22Rv1 (cell line): ENCODE measurements at regions not wholly inside any gene's neighbourhood (a gene's known extent, or its start where the extent isn't known, plus 50 kb on each side); places are given as distances from the start of the nearest gene placed in this dataset.

Experiments used
- H3K27ac ChIP-seq: fragments of 450-650 bp; 2 replicates; pipeline ENCODE4 v1.5.1; 2017
- CTCF ChIP-seq: fragments of 450-650 bp; IDR thresholded peaks from 2 replicates; pipeline ENCODE4 v1.5.1; 2017; ENCODE audit warnings: mild to moderate bottlenecking
- ZFX ChIP-seq: fragments of 450-650 bp; IDR thresholded peaks from 2 replicates; pipeline ENCODE4 v1.6.1; 2017; ENCODE audit warnings: antibody characterized with exemption, borderline replicate concordance

- TF ChIP-seq ZFX = no peak
- TF ChIP-seq CTCF = no peak
- no peak overlapping the region for H3K27ac ChIP-seq
These were observed 210.8 kb upstream of the POU3F1 start for GRCh38 chr1:38257374-38257773.

- TF ChIP-seq ZFX (no peak), CTCF (no peak)
- H3K27ac ChIP-seq = no peak overlapping the region
These were observed 209.5 kb upstream of the POU3F1 start for GRCh38 chr1:38256072-38256471.

GRCh38 chr1:38253314-38253713 lies 206.7 kb upstream of the POU3F1 start:
- TF ChIP-seq ZFX = no peak
- no peak for TF ChIP-seq CTCF
- H3K27ac ChIP-seq = no peak overlapping the region

- no peak overlapping the region for H3K27ac ChIP-seq
- TF ChIP-seq CTCF = no peak
- no peak for TF ChIP-seq ZFX
These were observed 203.8 kb upstream of the POU3F1 start for GRCh38 chr1:38250356-38250755.

- TF ChIP-seq ZFX (no peak), CTCF (no peak)
- no peak overlapping the region for H3K27ac ChIP-seq
These were observed 202.4 kb upstream of the POU3F1 start for GRCh38 chr1:38249001-38249400.

- TF ChIP-seq CTCF (no peak), ZFX (no peak)
- no peak overlapping the region for H3K27ac ChIP-seq
These were observed 200.7 kb upstream of the POU3F1 start for GRCh38 chr1:38246955-38247952.

GRCh38 chr1:38244218-38244845 lies 197.7 kb upstream of the POU3F1 start:
- H3K27ac ChIP-seq = no peak overlapping the region
- no peak for TF ChIP-seq ZFX
